ENCODE measurements at regions not wholly inside any gene's neighbourhood (a gene's known extent, or its start where the extent isn't known, plus 50 kb on each side); places are given as distances from the start of the nearest gene placed in this dataset.

DNA sequence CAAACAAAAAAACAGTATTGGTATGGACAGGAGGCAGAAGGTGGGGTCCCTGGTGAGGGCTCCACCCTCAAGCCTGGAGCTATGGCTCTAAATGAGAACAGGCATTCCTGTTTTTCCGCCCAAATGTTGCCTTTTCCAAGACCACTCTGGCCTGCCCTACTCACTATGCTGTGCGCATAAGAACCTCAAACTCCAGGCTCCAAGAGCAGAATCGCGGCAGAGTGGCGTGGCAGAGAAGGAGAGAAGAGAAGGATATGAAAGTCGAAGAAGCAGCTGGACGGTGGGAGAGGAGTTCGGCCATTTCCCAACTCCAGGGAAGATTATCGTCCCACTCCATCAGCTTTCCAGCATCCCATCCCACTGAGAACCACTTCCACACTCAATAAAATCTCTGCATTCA, 207.8 kb downstream of the FAT4 start:
- CTCF ChIA-PET = no interaction called here
- H3K9ac ChIP-seq (ENCODE audit: low read length) = no peak overlapping the region
- 80% methylated on average over 1 of the region's 9 CpGs for WGBS (ENCODE audit: insufficient coverage)

DNA sequence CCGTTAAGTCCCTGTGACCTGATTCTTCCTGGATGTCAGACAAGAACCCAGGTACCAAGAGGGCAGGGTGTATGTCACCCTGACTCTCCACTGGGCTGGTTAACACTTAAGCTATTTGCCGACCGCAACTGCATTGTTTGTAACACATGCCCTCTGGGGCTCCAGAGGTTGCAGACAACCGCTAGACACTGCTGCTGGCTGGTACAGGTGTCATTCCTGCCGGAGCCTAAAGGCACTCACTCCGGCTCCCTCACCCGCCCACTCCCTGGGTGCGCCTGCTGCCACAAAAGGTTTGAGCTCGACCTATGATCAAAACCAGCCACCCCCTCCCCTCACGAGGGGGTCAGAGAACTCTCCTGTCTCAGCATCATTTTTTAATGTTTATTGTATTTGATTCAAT, 208.2 kb downstream of the FAT4 start:
- WGBS (ENCODE audit: insufficient coverage) = 95% methylated on average over 6 of the region's 10 CpGs
- Mint-ChIP-seq H3K4me1 (no peaks in the 10 kb centered on the region), H3K27me3 (no peaks in the 10 kb centered on the region), H3K9me3 (ENCODE audit: insufficient read depth) (no peaks in the 10 kb centered on the region), H3K27ac (no peak overlapping the region), H3K4me3 (no peak overlapping the region)
- DNase-seq = no peak
- CTCF ChIA-PET = no interaction called here
- TF ChIP-seq, protein P1, sequence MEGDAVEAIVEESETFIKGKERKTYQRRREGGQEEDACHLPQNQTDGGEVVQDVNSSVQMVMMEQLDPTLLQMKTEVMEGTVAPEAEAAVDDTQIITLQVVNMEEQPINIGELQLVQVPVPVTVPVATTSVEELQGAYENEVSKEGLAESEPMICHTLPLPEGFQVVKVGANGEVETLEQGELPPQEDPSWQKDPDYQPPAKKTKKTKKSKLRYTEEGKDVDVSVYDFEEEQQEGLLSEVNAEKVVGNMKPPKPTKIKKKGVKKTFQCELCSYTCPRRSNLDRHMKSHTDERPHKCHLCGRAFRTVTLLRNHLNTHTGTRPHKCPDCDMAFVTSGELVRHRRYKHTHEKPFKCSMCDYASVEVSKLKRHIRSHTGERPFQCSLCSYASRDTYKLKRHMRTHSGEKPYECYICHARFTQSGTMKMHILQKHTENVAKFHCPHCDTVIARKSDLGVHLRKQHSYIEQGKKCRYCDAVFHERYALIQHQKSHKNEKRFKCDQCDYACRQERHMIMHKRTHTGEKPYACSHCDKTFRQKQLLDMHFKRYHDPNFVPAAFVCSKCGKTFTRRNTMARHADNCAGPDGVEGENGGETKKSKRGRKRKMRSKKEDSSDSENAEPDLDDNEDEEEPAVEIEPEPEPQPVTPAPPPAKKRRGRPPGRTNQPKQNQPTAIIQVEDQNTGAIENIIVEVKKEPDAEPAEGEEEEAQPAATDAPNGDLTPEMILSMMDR (IDR thresholded peaks at IDR 0.05) = no peak
- no peak for TF ChIP-seq EZH2 (IDR thresholded peaks at IDR 0.05; ENCODE audit: borderline replicate concordance, insufficient read depth, low read depth, low read length, poor library complexity, severe bottlenecking)
- Histone ChIP-seq H3K79me2 (ENCODE audit: control insufficient read depth, insufficient read depth, low read length) (no peaks in the 10 kb centered on the region), H3K27me3 (replicated peaks in 1 of 4; ENCODE audit: control extremely low read depth in 1 of 4, control insufficient read depth in 3 of 4, insufficient read depth in 4 of 4, low read length in 3 of 4) (no peaks in the 10 kb centered on the region), H2AFZ (ENCODE audit: insufficient read depth, low read depth, low read length, poor library complexity, severe bottlenecking) (no peak overlapping the region), H3K9me3 (ENCODE audit: control extremely low read depth in 1 of 3, control insufficient read depth in 2 of 3, insufficient read depth in 1 of 3, low read length in 2 of 3) (peaks cover 0 to 8% (median 0%) of the 10 kb centered on the region in 3 donors), H3K4me1 (ENCODE audit: control insufficient read depth in 2 of 2, insufficient read depth in 2 of 2, low read length in 2 of 2) (no peaks in the 10 kb centered on the region), H3K4me3 (ENCODE audit: control extremely low read depth in 1 of 5, extremely low read depth in 1 of 5, insufficient read depth in 1 of 5, low read depth in 2 of 5, low read length in 4 of 5) (no peak overlapping the region), H3K27ac (ENCODE audit: low read length in 2 of 2) (no peak overlapping the region), H4K20me1 (ENCODE audit: control insufficient read depth, insufficient read depth, low read length, poor library complexity, severe bottlenecking) (no peaks in the 10 kb centered on the region), H3K4me2 (replicated peaks; ENCODE audit: low read depth, low read length, poor library complexity, severe bottlenecking) (no peak overlapping the region), H3K36me3 (replicated peaks in 1 of 2; ENCODE audit: control extremely low read depth in 1 of 2, control insufficient read depth in 1 of 2, extremely low read depth in 1 of 2, insufficient read depth in 2 of 2, low read length in 1 of 2) (no peaks in the 10 kb centered on the region), H3K9ac (ENCODE audit: low read length) (no peak overlapping the region)
- intact Hi-C loops (cut with micrococcal nuclease) = no loop called here
- ATAC-seq (ENCODE audit: low read depth) = no peak
- POLR2A ChIA-PET = no interaction called here

More for the DNA sequence above, 207.8 kb downstream of the FAT4 start:
- no peaks in the 10 kb centered on the region for H3K9me3 Mint-ChIP-seq (ENCODE audit: insufficient read depth)
- Histone ChIP-seq H3K27ac (ENCODE audit: low read length in 2 of 2) (no peak overlapping the region), H3K9me3 (ENCODE audit: control extremely low read depth in 1 of 3, control insufficient read depth in 2 of 3, insufficient read depth in 1 of 3, low read length in 2 of 3) (peaks cover 0 to 8% (median 0%) of the 10 kb centered on the region in 3 donors), H3K27me3 (replicated peaks in 1 of 4; ENCODE audit: control extremely low read depth in 1 of 4, control insufficient read depth in 3 of 4, insufficient read depth in 4 of 4, low read length in 3 of 4) (no peaks in the 10 kb centered on the region), H3K4me1 (ENCODE audit: control insufficient read depth in 2 of 2, insufficient read depth in 2 of 2, low read length in 2 of 2) (no peaks in the 10 kb centered on the region), H2AFZ (ENCODE audit: insufficient read depth, low read depth, low read length, poor library complexity, severe bottlenecking) (no peak overlapping the region), H3K79me2 (ENCODE audit: control insufficient read depth, insufficient read depth, low read length) (no peaks in the 10 kb centered on the region), H3K4me3 (ENCODE audit: control extremely low read depth in 1 of 5, extremely low read depth in 1 of 5, insufficient read depth in 1 of 5, low read depth in 2 of 5, low read length in 4 of 5) (no peak overlapping the region), H4K20me1 (ENCODE audit: control insufficient read depth, insufficient read depth, low read length, poor library complexity, severe bottlenecking) (no peaks in the 10 kb centered on the region), H3K4me2 (replicated peaks; ENCODE audit: low read depth, low read length, poor library complexity, severe bottlenecking) (no peak overlapping the region), H3K36me3 (replicated peaks in 1 of 2; ENCODE audit: control extremely low read depth in 1 of 2, control insufficient read depth in 1 of 2, extremely low read depth in 1 of 2, insufficient read depth in 2 of 2, low read length in 1 of 2) (no peaks in the 10 kb centered on the region)
- DNase-seq = no peak
- TF ChIP-seq EZH2 (IDR thresholded peaks at IDR 0.05; ENCODE audit: borderline replicate concordance, insufficient read depth, low read depth, low read length, poor library complexity, severe bottlenecking) = no peak
- TF ChIP-seq, protein P1 (IDR thresholded peaks at IDR 0.05) = no peak
- no peak overlapping the region for H3K4me3 Mint-ChIP-seq
- intact Hi-C loops (cut with micrococcal nuclease) = no loop called here
- ATAC-seq (ENCODE audit: low read depth) = no peak
- no peaks in the 10 kb centered on the region for H3K4me1 Mint-ChIP-seq
- POLR2A ChIA-PET = no interaction called here
- no peaks in the 10 kb centered on the region for H3K27me3 Mint-ChIP-seq
- H3K27ac Mint-ChIP-seq = no peak overlapping the region

Measured in B cell (primary cell).